ENCODE measurements at regions not wholly inside any gene's neighbourhood (a gene's known extent, or its start where the extent isn't known, plus 50 kb on each side); places are given as distances from the start of the nearest gene placed in this dataset.

DNA sequence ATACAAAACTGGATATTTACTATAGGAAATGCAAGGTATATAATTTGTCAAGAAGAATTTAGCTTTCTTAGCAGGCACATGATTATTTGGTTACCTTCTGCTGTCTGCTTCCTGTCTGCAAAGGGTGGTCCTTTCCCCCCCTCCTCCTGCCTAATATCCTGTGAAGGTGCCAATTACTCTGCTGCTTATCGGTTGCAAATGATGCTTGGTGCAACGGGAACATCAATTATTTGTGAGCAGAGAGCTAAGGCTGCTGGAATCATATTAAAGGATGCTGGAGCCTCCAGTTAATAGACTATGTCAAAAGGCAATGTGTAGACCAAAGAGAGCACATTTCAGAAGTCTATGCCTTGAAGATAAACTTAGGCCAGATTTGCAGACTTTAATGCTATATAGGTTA lies 443.7 kb upstream of the ONECUT1 start:
- H3K27ac ChIP-seq = no peak overlapping the region
- TF ChIP-seq, protein P1, sequence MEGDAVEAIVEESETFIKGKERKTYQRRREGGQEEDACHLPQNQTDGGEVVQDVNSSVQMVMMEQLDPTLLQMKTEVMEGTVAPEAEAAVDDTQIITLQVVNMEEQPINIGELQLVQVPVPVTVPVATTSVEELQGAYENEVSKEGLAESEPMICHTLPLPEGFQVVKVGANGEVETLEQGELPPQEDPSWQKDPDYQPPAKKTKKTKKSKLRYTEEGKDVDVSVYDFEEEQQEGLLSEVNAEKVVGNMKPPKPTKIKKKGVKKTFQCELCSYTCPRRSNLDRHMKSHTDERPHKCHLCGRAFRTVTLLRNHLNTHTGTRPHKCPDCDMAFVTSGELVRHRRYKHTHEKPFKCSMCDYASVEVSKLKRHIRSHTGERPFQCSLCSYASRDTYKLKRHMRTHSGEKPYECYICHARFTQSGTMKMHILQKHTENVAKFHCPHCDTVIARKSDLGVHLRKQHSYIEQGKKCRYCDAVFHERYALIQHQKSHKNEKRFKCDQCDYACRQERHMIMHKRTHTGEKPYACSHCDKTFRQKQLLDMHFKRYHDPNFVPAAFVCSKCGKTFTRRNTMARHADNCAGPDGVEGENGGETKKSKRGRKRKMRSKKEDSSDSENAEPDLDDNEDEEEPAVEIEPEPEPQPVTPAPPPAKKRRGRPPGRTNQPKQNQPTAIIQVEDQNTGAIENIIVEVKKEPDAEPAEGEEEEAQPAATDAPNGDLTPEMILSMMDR (conservative IDR thresholded peaks at IDR 0.05) = no peak

DNA sequence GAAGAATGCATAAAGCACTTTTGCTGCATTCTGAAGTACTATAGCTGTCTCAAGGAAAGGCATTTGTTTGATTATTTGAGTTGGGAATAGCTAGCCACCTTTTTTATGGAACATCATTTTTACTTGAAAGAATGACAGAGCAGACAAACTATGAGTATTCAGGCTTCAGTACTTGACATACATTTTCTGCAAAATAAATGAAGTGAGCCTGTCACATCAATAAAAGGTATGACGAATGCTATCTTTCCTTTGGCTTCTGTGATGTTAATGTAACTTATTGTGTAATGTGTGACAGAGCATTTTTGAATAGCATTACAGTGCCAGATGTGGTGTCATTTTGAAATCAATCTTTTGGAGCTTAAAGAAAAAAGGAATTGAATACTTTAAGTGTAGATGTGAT lies 440.3 kb upstream of the ONECUT1 start:
- TF ChIP-seq, protein P1 (conservative IDR thresholded peaks at IDR 0.05) = no peak

DNA sequence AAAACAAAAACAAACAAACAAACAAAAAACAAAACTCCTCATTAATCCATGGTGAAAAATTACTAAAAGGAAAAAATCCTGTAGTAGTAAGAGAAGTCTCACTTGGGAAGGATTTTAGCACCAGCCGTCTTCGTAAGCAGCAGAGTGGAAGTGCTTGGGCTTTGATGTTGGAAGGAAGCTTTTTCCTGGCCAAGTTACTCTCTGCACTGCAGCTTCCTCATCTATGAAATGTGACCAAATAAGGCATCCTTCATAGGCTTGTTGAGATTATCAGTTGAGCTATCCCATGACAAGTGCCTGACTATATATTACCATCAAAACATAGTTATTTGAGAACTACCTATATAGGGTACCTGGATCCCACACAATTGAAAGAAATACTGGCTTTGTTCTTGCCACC lies 436.4 kb upstream of the ONECUT1 start:
- no peak overlapping the region for H3K27ac ChIP-seq
- TF ChIP-seq, protein P1 (conservative IDR thresholded peaks at IDR 0.05) = no peak

More for the DNA sequence above, 440.3 kb upstream of the ONECUT1 start:
- H3K27ac ChIP-seq = no peak overlapping the region

DNA sequence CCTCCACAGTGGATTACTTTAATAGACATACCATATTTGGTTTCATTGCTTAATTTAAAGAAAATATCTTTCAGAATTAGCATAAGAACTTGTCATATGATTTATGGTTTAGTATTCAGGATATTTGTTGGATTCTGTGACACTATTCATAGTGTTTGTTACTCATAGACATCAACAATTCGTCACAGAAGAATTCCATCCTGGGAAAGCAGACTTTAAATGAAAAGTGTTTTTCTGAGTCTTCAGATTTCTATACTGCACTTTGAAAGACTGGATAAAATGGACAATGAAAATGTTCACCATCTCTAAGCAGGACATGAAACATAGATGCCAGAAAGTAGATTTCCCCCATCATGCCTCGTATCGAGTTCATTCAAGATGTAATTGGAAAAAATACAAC lies 435.6 kb upstream of the ONECUT1 start:
- TF ChIP-seq, protein P1 (conservative IDR thresholded peaks at IDR 0.05) = no peak
- H3K27ac ChIP-seq = no peak overlapping the region

DNA sequence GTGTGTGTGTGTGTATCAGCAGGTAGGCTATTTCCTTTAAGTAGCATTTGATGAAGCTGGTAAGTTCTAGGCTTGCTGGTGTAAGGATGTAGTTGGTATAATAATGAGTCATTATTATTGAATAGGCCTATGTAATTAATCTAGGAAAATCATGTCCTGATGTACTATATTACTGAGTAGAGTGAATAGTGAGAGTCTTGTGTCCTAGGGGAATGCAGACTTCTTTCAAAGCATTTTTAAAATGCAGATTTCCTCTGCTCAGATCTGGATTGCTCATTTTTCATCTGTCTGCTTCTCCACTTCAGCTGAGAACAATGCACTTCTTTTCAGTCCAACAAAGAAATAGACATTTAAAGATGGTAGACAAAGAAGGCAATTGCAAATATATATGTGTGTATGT lies 434.2 kb upstream of the ONECUT1 start:
- TF ChIP-seq, protein P1 (conservative IDR thresholded peaks at IDR 0.05) = no peak
- no peak overlapping the region for H3K27ac ChIP-seq

DNA sequence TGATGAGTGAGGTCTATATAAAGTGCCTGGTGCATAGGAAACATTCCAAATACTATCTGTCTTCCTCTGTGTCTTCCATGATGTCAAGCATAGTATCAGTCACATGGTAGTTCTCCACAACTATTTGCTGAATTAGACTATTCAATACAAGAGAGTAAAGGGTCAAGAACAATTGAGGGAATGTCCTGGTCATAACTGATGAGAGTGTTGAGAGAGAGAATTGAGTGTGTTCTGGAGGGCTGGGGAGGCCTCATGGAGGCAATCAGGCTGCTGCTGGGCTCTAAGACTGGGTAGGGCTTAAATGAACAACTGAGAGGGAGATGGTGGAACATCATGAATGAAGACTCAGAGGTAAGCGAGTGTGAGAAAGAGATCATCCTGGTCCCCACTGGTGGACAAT lies 433.7 kb upstream of the ONECUT1 start:
- H3K27ac ChIP-seq = no peak overlapping the region
- TF ChIP-seq, protein P1 (conservative IDR thresholded peaks at IDR 0.05) = no peak

DNA sequence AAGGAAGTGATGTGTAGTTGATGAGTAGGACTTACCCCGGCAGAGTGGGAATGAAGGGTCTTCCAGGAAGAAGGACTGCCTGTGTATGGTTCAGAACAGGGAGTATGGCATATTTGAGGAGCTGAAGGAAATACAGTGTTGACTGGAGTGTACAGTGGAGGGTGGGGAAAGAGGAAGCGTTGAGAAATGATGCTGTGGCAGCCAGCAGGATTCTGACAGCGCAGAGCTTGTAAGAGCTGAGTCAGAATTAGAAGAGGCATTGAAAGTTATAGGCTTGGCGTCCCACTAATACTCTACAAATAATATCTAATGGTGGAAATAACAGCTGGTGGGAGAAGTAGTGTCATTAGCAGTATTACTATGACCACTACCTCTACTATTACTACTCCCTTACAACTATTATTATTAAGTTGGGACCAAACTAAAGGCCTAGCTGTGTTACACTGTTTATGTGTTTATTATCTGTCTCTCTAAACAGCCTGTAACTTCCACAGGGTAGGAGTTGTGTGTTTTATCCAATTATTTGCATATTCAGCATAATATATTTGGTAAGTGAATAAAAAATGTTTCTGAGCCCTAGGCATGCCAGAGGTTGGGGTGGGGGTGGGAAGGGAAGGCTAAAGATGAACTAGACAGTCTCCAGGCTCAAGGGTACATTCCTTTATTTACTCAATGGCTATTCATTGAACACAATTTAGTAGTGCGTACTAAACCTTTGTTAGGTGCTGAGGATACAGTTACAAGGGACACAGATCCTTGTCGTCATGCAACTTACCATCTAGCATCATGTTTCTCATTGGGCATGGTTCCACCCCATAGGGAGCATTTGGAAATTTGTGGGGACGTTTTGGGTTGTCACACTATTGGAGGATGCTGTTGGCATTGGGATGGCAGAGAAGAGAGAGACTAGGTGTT lies 428.8 kb upstream of the ONECUT1 start:
- H3K27ac ChIP-seq = no peak overlapping the region
- TF ChIP-seq, protein P1 (conservative IDR thresholded peaks at IDR 0.05) = no peak

Data from VCaP (cell line).